ENCODE measurements at regions not wholly inside any gene's neighbourhood (a gene's known extent, or its start where the extent isn't known, plus 50 kb on each side); places are given as distances from the start of the nearest gene placed in this dataset.

GRCh38 chr14:65966188-65966587 is 520.0 kb upstream of the CCDC196 start:
- peaks cover 27% of the 10 kb centered on the region for H3K27me3 ChIP-seq
- no peaks in the 10 kb centered on the region for H3K36me3 ChIP-seq
- TF ChIP-seq POLR2AphosphoS5 (IDR thresholded peaks at IDR 0.05): no peak
- TF ChIP-seq POLR2A (IDR thresholded peaks at IDR 0.05): no peak
- no peak for TF ChIP-seq EP300 (IDR thresholded peaks at IDR 0.05)
- no peak for TF ChIP-seq CTCF (IDR thresholded peaks at IDR 0.05)
- WGBS, 2 donors (ENCODE audit: low coverage in 1 of 2): 73% methylated on average over 2 of the region's 2 CpGs; no CpG with 5 or more reads in 1 of the 2 donors
- H3K27ac ChIP-seq: no peak overlapping the region
- no peaks in the 10 kb centered on the region for H3K4me1 ChIP-seq
- ATAC-seq: no peak
- H3K4me3 ChIP-seq: no peak overlapping the region
- H3K9me3 ChIP-seq: no peaks in the 10 kb centered on the region

DNA sequence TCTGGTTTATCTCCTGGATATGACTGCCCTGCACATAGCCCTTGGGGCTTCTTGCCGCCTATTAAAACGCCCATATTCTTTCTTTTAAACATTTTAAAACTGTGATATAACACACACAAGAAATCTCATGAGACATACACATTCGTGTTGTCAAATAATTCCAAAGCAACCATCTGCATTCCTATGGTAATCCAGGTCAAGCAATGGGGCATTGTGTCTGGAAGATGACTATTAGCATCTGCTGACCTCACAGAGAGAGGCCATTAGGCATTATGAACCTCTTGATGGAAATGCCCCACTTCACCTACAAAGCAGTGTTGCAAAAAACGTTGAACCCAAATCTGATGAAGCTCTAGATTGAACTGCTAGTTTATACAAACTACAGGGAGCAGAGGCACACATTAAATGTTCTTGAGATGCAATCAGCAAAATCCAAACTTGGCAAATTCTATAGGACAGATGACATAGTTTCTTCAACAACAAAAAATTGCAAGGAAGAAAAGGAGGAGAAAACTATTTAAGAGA is 513.8 kb upstream of the CCDC196 start:
- Histone ChIP-seq H3K36me3 (no peaks in the 10 kb centered on the region), H3K27ac (no peak overlapping the region), H3K4me3 (no peak overlapping the region), H3K9me3 (no peaks in the 10 kb centered on the region), H3K4me1 (no peaks in the 10 kb centered on the region), H3K27me3 (peaks cover under 1% of the 10 kb centered on the region)
- no peak for TF ChIP-seq CTCF (IDR thresholded peaks at IDR 0.05)
- no peak for TF ChIP-seq POLR2A (IDR thresholded peaks at IDR 0.05)
- no peak for TF ChIP-seq POLR2AphosphoS5 (IDR thresholded peaks at IDR 0.05)
- TF ChIP-seq EP300 (IDR thresholded peaks at IDR 0.05): no peak
- 49 to 70% methylated on average over 4 of the region's 4 CpGs for WGBS, 2 donors (ENCODE audit: low coverage in 1 of 2)
- no peak for ATAC-seq

DNA sequence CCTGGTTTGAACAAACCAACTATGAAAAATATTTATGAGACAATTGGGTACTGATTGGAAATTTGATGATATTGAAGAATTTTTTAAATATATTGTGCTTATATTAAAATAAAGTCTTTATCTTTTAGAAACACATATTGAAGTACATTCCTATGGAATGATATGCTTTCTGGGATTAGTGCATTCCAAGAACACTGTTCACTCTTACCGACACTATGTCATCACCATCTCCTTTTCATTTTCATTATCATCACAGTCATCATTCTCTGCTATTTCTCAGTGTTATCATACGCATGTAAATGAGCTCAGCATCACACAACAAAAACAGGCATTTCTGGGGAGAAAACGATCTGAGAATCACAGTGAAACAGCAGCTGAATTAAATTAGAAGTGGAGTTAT is 513.3 kb upstream of the CCDC196 start:
- H3K4me3 ChIP-seq: no peak overlapping the region
- H3K9me3 ChIP-seq: no peaks in the 10 kb centered on the region
- TF ChIP-seq CTCF (IDR thresholded peaks at IDR 0.05): no peak
- no peak for TF ChIP-seq EP300 (IDR thresholded peaks at IDR 0.05)
- TF ChIP-seq POLR2AphosphoS5 (IDR thresholded peaks at IDR 0.05): no peak
- no peak for ATAC-seq
- no peaks in the 10 kb centered on the region for H3K36me3 ChIP-seq
- 38 to 85% methylated on average over 1 to 3 of the region's 3 CpGs for WGBS, 2 donors (ENCODE audit: low coverage in 1 of 2)
- no peaks in the 10 kb centered on the region for H3K4me1 ChIP-seq
- H3K27me3 ChIP-seq: no peaks in the 10 kb centered on the region
- H3K27ac ChIP-seq: no peak overlapping the region

DNA sequence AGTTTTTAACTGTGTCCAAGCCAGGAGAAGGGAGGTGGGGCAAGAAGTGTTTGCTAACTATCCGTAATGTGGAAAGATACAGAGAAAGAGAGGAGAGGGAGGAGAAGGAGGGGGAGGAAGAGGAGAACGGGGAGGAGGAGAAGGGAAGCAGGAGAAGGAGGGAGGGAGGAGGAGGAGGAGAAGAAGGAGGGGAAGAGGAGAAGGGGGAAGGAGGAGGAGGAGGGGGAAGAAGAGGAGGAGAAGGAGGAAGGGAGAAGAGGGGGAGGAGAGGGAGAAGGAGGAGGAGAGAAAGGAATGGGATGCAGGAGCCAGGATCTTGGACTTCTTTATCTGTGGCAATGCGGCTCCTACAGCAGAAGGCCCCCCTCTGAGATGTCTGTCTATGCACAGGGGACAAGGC is 510.3 kb upstream of the CCDC196 start:
- no peaks in the 10 kb centered on the region for H3K4me1 ChIP-seq
- no peak for ATAC-seq
- H3K27ac ChIP-seq: no peak overlapping the region
- H3K9me3 ChIP-seq: peaks cover 0 to 18% (median 0%) of the 10 kb centered on the region in 3 donors
- no peaks in the 10 kb centered on the region for H3K27me3 ChIP-seq
- TF ChIP-seq POLR2A (IDR thresholded peaks at IDR 0.05): no peak
- no peak for TF ChIP-seq EP300 (IDR thresholded peaks at IDR 0.05)
- no peak for TF ChIP-seq POLR2AphosphoS5 (IDR thresholded peaks at IDR 0.05)
- no peak for TF ChIP-seq CTCF (IDR thresholded peaks at IDR 0.05)
- no peak overlapping the region for H3K4me3 ChIP-seq
- no peaks in the 10 kb centered on the region for H3K36me3 ChIP-seq
- 51 to 84% methylated on average over 2 to 3 of the region's 3 CpGs for WGBS, 2 donors (ENCODE audit: low coverage in 1 of 2)

- Histone ChIP-seq H3K4me1 (no peaks in the 10 kb centered on the region), H3K27me3 (no peaks in the 10 kb centered on the region), H3K9me3 (peaks cover 0 to 18% (median 0%) of the 10 kb centered on the region in 3 donors), H3K36me3 (no peaks in the 10 kb centered on the region), H3K27ac (no peak overlapping the region), H3K4me3 (no peak overlapping the region)
- ATAC-seq: no peak
- WGBS, 2 donors (ENCODE audit: low coverage in 1 of 2): 78 to 79% methylated on average over 4 to 5 of the region's 6 CpGs
- TF ChIP-seq CTCF (IDR thresholded peaks at IDR 0.05) (no peak), POLR2AphosphoS5 (IDR thresholded peaks at IDR 0.05) (no peak), EP300 (IDR thresholded peaks at IDR 0.05) (no peak), POLR2A (IDR thresholded peaks at IDR 0.05) (no peak)
Observed at GRCh38 chr14:65976761-65977404, 509.3 kb upstream of the CCDC196 start.
